ENCODE measurements at regions not wholly inside any gene's neighbourhood (a gene's known extent, or its start where the extent isn't known, plus 50 kb on each side); places are given as distances from the start of the nearest gene placed in this dataset.

DNA sequence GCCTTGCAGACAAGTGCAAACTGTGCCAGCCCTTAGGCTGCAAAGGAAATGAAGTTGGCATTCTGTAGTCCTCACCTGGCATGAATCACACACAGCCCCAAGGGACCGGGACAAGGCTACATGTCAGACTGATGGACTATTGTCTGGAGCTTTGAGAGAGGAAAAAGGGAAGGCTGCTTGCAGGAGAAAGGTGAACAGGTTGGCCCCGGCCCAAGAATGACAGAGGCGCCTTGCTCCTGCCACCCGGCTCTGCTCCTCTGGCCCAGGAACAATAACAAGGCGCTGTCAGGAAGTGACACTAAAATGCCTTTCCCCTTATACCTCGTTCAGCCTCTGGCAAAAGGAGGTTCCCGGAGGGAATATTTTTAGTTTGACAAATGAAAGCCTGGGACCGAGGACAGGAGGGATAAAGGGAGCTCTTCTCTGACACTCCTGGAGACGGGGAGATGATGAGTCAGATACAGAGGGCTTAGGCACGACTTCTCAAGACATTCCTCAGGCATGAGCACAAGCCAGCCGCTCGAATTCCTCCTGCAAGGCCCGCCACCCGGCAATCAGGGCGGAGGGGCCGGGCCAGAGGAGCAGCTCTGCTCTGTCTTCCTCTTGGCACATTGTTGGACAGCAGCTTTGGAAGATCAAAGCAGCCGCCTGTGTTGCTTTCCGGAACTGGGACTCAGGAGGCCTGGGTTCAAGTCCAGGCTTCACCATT lies 105.8 kb downstream of the NOG start:
- DNase-seq (ENCODE audit: low spot score in 2 of 2): peak; percentile 48 to 90
- H3K4me3 ChIP-seq (ENCODE audit: low read depth, poor library complexity, severe bottlenecking): no peak overlapping the region
- 8 to 23% methylated on average over 18 of the region's 18 CpGs for WGBS, 2 donors
- intact Hi-C loops (cut with DNase I; ENCODE audit: low total_unique reads): no loop called here
- TF ChIP-seq, protein P1, sequence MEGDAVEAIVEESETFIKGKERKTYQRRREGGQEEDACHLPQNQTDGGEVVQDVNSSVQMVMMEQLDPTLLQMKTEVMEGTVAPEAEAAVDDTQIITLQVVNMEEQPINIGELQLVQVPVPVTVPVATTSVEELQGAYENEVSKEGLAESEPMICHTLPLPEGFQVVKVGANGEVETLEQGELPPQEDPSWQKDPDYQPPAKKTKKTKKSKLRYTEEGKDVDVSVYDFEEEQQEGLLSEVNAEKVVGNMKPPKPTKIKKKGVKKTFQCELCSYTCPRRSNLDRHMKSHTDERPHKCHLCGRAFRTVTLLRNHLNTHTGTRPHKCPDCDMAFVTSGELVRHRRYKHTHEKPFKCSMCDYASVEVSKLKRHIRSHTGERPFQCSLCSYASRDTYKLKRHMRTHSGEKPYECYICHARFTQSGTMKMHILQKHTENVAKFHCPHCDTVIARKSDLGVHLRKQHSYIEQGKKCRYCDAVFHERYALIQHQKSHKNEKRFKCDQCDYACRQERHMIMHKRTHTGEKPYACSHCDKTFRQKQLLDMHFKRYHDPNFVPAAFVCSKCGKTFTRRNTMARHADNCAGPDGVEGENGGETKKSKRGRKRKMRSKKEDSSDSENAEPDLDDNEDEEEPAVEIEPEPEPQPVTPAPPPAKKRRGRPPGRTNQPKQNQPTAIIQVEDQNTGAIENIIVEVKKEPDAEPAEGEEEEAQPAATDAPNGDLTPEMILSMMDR (IDR thresholded peaks at IDR 0.05): no peak
- no peak for TF ChIP-seq POLR2A (IDR thresholded peaks at IDR 0.05)

DNA sequence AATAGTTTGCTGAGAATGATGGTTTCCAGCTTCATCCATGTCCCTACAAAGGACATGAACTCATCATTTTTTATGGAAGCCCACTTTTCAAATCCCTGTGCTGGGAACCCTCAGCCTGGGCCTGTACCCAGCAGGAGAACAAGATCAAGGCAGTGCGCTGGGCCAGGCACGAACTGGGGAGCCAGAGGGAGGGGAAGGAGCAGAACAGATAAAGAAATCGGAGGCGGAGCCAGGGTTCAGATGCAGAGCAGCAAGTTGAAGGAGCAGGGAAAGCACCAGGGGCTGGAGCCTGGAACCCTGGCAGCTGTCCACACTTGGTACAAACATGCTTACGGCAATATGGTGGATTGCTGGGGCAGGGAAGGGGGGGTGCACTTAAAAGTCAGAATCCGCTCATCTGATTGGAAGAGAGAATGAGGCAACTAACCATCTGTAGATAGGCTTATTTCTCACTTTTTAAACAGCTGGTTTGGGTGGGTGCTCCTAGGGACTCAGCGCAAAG lies 107.5 kb downstream of the NOG start:
- DNase-seq (ENCODE audit: low spot score in 2 of 2): no peak
- WGBS, 2 donors: 64 to 71% methylated on average over 7 of the region's 7 CpGs
- TF ChIP-seq, protein P1 (IDR thresholded peaks at IDR 0.05): no peak
- TF ChIP-seq POLR2A (IDR thresholded peaks at IDR 0.05): no peak
- no peak overlapping the region for H3K4me3 ChIP-seq (ENCODE audit: low read depth, poor library complexity, severe bottlenecking)
- intact Hi-C loops (cut with DNase I; ENCODE audit: low total_unique reads): no loop called here

DNA sequence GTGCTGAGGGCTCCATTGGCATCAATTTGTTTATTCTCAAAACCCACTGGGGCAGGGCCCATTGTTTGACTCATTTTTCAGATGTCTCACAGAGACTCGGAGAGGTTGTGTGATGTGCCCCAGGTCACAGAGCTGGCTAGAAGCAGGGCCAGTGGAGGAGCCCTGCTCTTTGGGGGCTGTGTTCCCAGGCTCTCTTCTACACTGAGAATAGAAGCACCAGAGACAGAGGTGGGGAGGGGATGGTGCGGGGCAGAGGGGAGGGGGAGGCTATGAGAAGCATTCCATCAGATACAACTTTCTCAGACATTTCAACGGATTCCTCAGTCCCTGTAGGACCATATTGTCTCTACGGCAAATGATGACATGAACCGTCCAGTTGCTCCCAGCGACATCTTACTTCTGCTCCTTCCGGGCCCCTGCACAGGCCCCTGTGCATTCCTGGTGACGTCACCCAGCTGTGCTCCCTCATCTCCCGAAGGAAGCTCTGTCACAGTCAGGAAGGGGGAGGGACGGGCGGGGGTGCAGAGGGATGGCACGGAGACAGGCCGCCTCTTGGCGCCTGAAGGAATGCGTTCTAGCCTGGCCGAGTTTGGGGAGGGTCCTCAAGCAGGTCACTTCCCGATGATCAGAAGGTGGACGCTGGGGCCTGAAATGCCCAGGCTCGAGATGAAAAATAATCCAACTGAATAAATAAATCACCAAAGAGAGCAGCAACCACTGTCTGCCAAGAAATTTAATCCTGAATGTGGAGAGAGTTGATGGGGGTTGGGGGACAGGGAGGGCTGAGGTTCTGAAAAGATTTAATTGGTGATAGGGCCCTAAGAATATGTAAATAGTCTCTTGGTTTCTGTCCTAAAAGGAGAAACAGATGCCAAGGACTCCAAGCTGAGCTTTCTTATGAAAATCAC lies 114.1 kb downstream of the NOG start:
- intact Hi-C loops (cut with DNase I; ENCODE audit: low total_unique reads): no loop called here
- WGBS, 2 donors: 55% methylated on average over 19 of the region's 19 CpGs
- DNase-seq (ENCODE audit: low spot score in 2 of 2): no peak
- H3K4me3 ChIP-seq (ENCODE audit: low read depth, poor library complexity, severe bottlenecking): no peak overlapping the region
- no peak for TF ChIP-seq POLR2A (IDR thresholded peaks at IDR 0.05)
- TF ChIP-seq, protein P1 (IDR thresholded peaks at IDR 0.05): no peak

DNA sequence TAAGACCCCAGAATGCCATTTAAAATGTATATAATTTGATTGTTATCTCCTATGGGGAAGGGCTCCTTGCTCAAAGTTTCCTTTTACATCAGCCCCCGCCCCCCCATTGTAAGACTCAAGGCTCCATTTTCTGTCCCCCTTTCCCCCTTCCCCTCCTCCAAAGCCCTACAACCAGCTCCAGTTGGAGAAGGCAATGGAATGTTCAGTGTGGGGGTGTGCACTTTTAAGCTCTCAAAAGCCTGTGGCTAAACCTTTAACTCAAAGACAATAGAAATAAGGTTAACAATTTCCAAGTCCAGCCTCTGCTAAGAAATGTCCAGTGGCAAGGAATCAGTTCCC lies 114.7 kb downstream of the NOG start:
- TF ChIP-seq, protein P1 (IDR thresholded peaks at IDR 0.05): no peak
- no peak for TF ChIP-seq POLR2A (IDR thresholded peaks at IDR 0.05)
- H3K4me3 ChIP-seq (ENCODE audit: low read depth, poor library complexity, severe bottlenecking): no peak overlapping the region
- WGBS, 2 donors: 58% methylated on average over 1 of the region's 1 CpG
- intact Hi-C loops (cut with DNase I; ENCODE audit: low total_unique reads): no loop called here
- no peak for DNase-seq (ENCODE audit: low spot score in 2 of 2)

DNA sequence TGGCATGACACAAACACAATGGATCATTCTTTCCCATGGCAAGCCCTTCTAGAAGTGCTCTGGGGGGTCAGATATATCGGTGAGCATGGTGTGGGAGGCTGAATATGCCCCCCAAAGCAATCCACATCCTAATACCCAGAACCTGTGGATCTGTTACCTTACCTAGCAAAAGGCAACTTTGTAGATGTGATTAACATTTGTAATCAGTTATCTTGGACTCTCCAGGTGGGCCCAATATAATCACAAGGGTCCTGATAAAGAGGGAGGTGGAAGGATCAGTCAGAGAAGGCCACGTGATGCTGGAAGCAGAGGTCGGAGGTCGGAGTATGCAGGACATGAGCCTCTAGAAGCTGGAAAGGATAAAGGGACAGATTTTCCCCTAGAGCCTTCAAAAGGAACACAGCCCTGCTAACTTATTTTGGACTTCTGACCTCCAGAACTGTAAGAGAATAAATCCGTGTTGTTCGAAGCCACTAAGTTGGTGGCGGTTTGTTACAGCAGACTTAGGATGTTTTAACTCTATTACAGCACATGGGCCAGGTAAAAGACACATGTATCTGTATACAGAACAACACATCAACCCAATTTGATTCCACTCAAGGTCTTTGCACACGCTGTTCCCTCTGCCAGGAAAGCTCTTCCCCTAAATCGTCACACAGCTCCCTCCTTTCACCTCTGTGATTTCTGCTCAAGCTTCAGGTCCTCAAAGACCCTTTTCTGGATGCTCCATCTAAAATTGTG lies 115.3 kb downstream of the NOG start:
- TF ChIP-seq POLR2A (IDR thresholded peaks at IDR 0.05): no peak
- TF ChIP-seq, protein P1 (IDR thresholded peaks at IDR 0.05): no peak
- no peak overlapping the region for H3K4me3 ChIP-seq (ENCODE audit: low read depth, poor library complexity, severe bottlenecking)
- 86% methylated on average over 9 of the region's 9 CpGs for WGBS, 2 donors
- DNase-seq (ENCODE audit: low spot score in 2 of 2): no peak
- intact Hi-C loops (cut with DNase I; ENCODE audit: low total_unique reads): no loop called here
